H1 (cell line): ENCODE measurements at regions not wholly inside any gene's neighbourhood (a gene's known extent, or its start where the extent isn't known, plus 50 kb on each side); places are given as distances from the start of the nearest gene placed in this dataset.

Experiments used
- CTCF ChIA-PET: fragments of 300-600 bp; sonication (Branson Sonifier 250); formaldehyde crosslinking; loops from one replicate; lab custom pipeline; 2021; ENCODE audit not compliant: partially characterized antibody; lab: Charles Lee
- POLR2A ChIA-PET: fragments of 300-600 bp; sonication (Branson Sonifier 250); formaldehyde crosslinking; loops from one replicate; lab custom pipeline; 2021; ENCODE audit warnings: inconsistent platforms; ENCODE audit not compliant: partially characterized antibody; lab: Charles Lee
- DNase-seq, 2 experiments: peaks; one replicate each; pipeline versions ENCODE4 v3.0.0 to v3.0.0-alpha.2; 2010 to 2022; ENCODE audit warnings: low spot score in 2 of 2, low read depth in 1 of 2, mixed read lengths in 1 of 2
- FAIRE-seq: peaks from 2 replicates; lab custom pipeline; 2011; peaks lifted over from hg19 to GRCh38; lab: Jason Lieb, UNC
- H2AFZ ChIP-seq: 2 replicates; pipeline ENCODE4 v1.8.1; 2012; ENCODE audit warnings: low read length, inconsistent platforms
- H2AK5ac ChIP-seq: 2 replicates; pipeline ENCODE4 v1.6.1; 2013; ENCODE audit warnings: low read depth, low read length
- H2BK120ac ChIP-seq: replicated peaks from 2 replicates; pipeline ENCODE3; 2013; ENCODE audit warnings: low read depth, low read length, inconsistent platforms
- H2BK12ac ChIP-seq: 2 replicates; pipeline ENCODE4 v1.6.1; 2013; ENCODE audit warnings: low read depth, low read length
- H2BK15ac ChIP-seq: 2 replicates; pipeline ENCODE4 v1.6.1; 2013; ENCODE audit warnings: low read length
- H2BK20ac ChIP-seq: 2 replicates; pipeline ENCODE4 v1.6.1; 2013; ENCODE audit warnings: low read length
- H2BK5ac ChIP-seq: 2 replicates; pipeline ENCODE4 v1.6.1; 2013; ENCODE audit warnings: low read depth, low read length
- H3K14ac ChIP-seq: 2 replicates; pipeline ENCODE4 v1.6.1; 2013; ENCODE audit warnings: inconsistent platforms; ENCODE audit not compliant: insufficient read length
- H3K18ac ChIP-seq: 2 replicates; pipeline ENCODE4 v1.6.1; 2013; ENCODE audit warnings: low read length; ENCODE audit errors: extremely low read depth
- H3K23ac ChIP-seq: 2 replicates; pipeline ENCODE4 v1.6.1; 2013; ENCODE audit warnings: inconsistent platforms; ENCODE audit not compliant: insufficient read length
- H3K23me2 ChIP-seq: 2 replicates; pipeline ENCODE4 v1.6.1; 2013; ENCODE audit warnings: low read depth, low read length
- H3K27ac ChIP-seq: 2 replicates; pipeline ENCODE4 v1.6.1; 2011; ENCODE audit warnings: low read depth, low read length, inconsistent platforms
- H3K27me3 ChIP-seq, 4 experiments: replicated peaks in 1 of 4; 1 replicate in 1 of 4; 2 replicates in 3 of 4; pipeline versions ENCODE4 v1.6.1 to v1.8.1; 2011 to 2013; ENCODE audit warnings: low read length in 3 of 4, mild to moderate bottlenecking in 3 of 4, inconsistent platforms in 2 of 4, mixed read lengths in 2 of 4, moderate library complexity in 1 of 4; ENCODE audit not compliant: control insufficient read depth in 3 of 4, insufficient read depth in 3 of 4; ENCODE audit errors: extremely low read depth in 1 of 4
- H3K36me3 ChIP-seq, 4 experiments: 2 replicates each; pipeline versions ENCODE4 v1.6.1 to v1.8.1; 2011 to 2013; ENCODE audit warnings: mild to moderate bottlenecking in 4 of 4, low read length in 3 of 4, moderate library complexity in 2 of 4, control low read depth in 1 of 4, inconsistent platforms in 1 of 4; ENCODE audit not compliant: insufficient read depth in 4 of 4, control insufficient read depth in 2 of 4
- H3K4ac ChIP-seq: replicated peaks from 2 replicates; pipeline ENCODE3; 2013; ENCODE audit warnings: low read length, low read depth, mixed read lengths, inconsistent platforms; ENCODE audit not compliant: insufficient read length
- H3K4me1 ChIP-seq, 4 experiments: replicated peaks in 1 of 4; 1 replicate in 1 of 4; 2 replicates in 3 of 4; pipeline versions ENCODE4 v1.6.1 to v1.8.1; 2011 to 2013; ENCODE audit warnings: low read length in 3 of 4, inconsistent platforms in 2 of 4, mixed read lengths in 1 of 4; ENCODE audit not compliant: insufficient read depth in 4 of 4, control insufficient read depth in 3 of 4
- H3K4me2 ChIP-seq, 2 experiments: 2 replicates each; pipeline versions ENCODE4 v1.6.1 to v1.8.1; 2011 to 2013; ENCODE audit warnings: low read depth in 2 of 2, low read length in 2 of 2, control low read depth in 1 of 2, inconsistent platforms in 1 of 2, mild to moderate bottlenecking in 1 of 2; ENCODE audit not compliant: insufficient read depth in 1 of 2
- H3K4me3 ChIP-seq, 4 experiments: fragments of 200-600, 300-600 bp in 1 of 4; sonication (generic), shearing (Covaris generic), sonication (Bioruptor Twin) in 1 of 4; 2 replicates each; pipeline versions ENCODE4 v1.5.1 to v1.8.1; 2011 to 2016; ENCODE audit warnings: low read length in 4 of 4, low read depth in 3 of 4, control low read depth in 2 of 4, inconsistent platforms in 2 of 4, mild to moderate bottlenecking in 2 of 4, mixed read lengths in 1 of 4, moderate library complexity in 1 of 4; ENCODE audit not compliant: insufficient read depth in 2 of 4; ENCODE audit errors: extremely low read depth in 1 of 4
- H3K56ac ChIP-seq: replicated peaks from 2 replicates; pipeline ENCODE3; 2013; ENCODE audit warnings: low read depth, mild to moderate bottlenecking, mixed read lengths, low read length, inconsistent platforms; ENCODE audit not compliant: insufficient read length
- H3K79me1 ChIP-seq: 2 replicates; pipeline ENCODE4 v1.6.1; 2013; ENCODE audit warnings: low read depth, low read length, control low read depth
- H3K79me2 ChIP-seq, 2 experiments: 2 replicates each; pipeline versions ENCODE4 v1.6.1 to v1.8.1; 2012 to 2013; ENCODE audit warnings: low read length in 2 of 2, mild to moderate bottlenecking in 2 of 2, inconsistent platforms in 1 of 2; ENCODE audit not compliant: insufficient read depth in 2 of 2, control insufficient read depth in 1 of 2
- H3K9ac ChIP-seq, 4 experiments: replicated peaks in 1 of 4; 1 replicate in 1 of 4; 2 replicates in 3 of 4; pipeline versions ENCODE4 v1.6.1 to v1.8.1; 2011 to 2013; ENCODE audit warnings: low read depth in 3 of 4, low read length in 3 of 4, control low read depth in 2 of 4, mild to moderate bottlenecking in 2 of 4, moderate library complexity in 2 of 4, inconsistent platforms in 1 of 4; ENCODE audit errors: extremely low read depth in 1 of 4
- H3K9me3 ChIP-seq, 2 experiments: 2 replicates each; pipeline versions ENCODE4 v1.6.1 to v1.8.1; 2012 to 2013; ENCODE audit warnings: mild to moderate bottlenecking in 2 of 2, moderate library complexity in 2 of 2, control low read depth in 1 of 2, inconsistent platforms in 1 of 2, low read depth in 1 of 2, low read length in 1 of 2, mixed read lengths in 1 of 2; ENCODE audit not compliant: insufficient read depth in 2 of 2
- H4K20me1 ChIP-seq, 2 experiments: replicated peaks in 1 of 2; 2 replicates each; pipeline versions ENCODE3 to v1.8.1; 2011 to 2013; ENCODE audit warnings: inconsistent platforms in 2 of 2, low read length in 2 of 2, mild to moderate bottlenecking in 1 of 2; ENCODE audit not compliant: insufficient read depth in 2 of 2, control insufficient read depth in 1 of 2
- H4K5ac ChIP-seq: 2 replicates; pipeline ENCODE4 v1.6.1; 2013; ENCODE audit warnings: low read length, low read depth, mixed read lengths, inconsistent platforms; ENCODE audit not compliant: insufficient read length
- H4K8ac ChIP-seq: 2 replicates; pipeline ENCODE4 v1.8.0; 2013; ENCODE audit warnings: mild to moderate bottlenecking, moderate library complexity, low read length, inconsistent platforms; ENCODE audit not compliant: insufficient read depth; ENCODE audit errors: extremely low read depth
- H4K91ac ChIP-seq: replicated peaks from 2 replicates; pipeline ENCODE3; 2013; ENCODE audit warnings: low read length, mixed read lengths, inconsistent platforms; ENCODE audit not compliant: insufficient read length
- BACH1 ChIP-seq: IDR thresholded peaks from 2 replicates; pipeline ENCODE4 v1.6.1; 2012; ENCODE audit warnings: low read length, improper control_type of control experiment
- CHD1 ChIP-seq: IDR thresholded peaks from 2 replicates; pipeline ENCODE4 v1.6.1; 2012; ENCODE audit warnings: low read depth, low read length, improper control_type of control experiment
- EP300 ChIP-seq, 2 experiments: IDR thresholded peaks; 1 replicate in 1 of 2; 2 replicates in 1 of 2; pipeline ENCODE4 v1.6.1; 2011 to 2012; ENCODE audit warnings: low read depth in 2 of 2, low read length in 2 of 2, mild to moderate bottlenecking in 2 of 2, borderline replicate concordance in 1 of 2, inconsistent platforms in 1 of 2, moderate library complexity in 1 of 2
- EZH2 ChIP-seq: fragments of 200-600 bp; sonication (generic); IDR thresholded peaks from 2 replicates; pipeline ENCODE4 v1.7.1; 2012; ENCODE audit warnings: low read depth, mild to moderate bottlenecking, moderate library complexity, low read length, inconsistent platforms; ENCODE audit not compliant: severe bottlenecking
- GTF2F1 ChIP-seq: IDR thresholded peaks from 2 replicates; pipeline ENCODE4 v1.6.1; 2012; ENCODE audit warnings: low read depth, low read length, improper control_type of control experiment, borderline replicate concordance
- JUN ChIP-seq: IDR thresholded peaks from 2 replicates; pipeline ENCODE4 v1.6.1; 2011; ENCODE audit warnings: low read depth, mild to moderate bottlenecking, improper control_type of control experiment, low read length
- NANOG ChIP-seq: IDR thresholded peaks from 2 replicates; pipeline ENCODE4 v1.6.1; 2011; ENCODE audit warnings: low read length, low read depth, mild to moderate bottlenecking, inconsistent platforms; ENCODE audit not compliant: insufficient read depth, poor library complexity, severe bottlenecking
- POLR2A ChIP-seq, 2 experiments: IDR thresholded peaks; 1 replicate in 1 of 2; 2 replicates in 1 of 2; pipeline ENCODE4 v1.6.1; 2011; ENCODE audit warnings: low read depth in 2 of 2, low read length in 2 of 2, mild to moderate bottlenecking in 2 of 2; ENCODE audit errors: control extremely low read depth in 1 of 2
- SP4 ChIP-seq: IDR thresholded peaks from 2 replicates; pipeline ENCODE4 v1.6.1; 2012; ENCODE audit warnings: low read length, inconsistent platforms
- YY1 ChIP-seq: IDR thresholded peaks from 2 replicates; pipeline ENCODE4 v1.6.1; 2011; ENCODE audit warnings: low read depth, mild to moderate bottlenecking, low read length
- WGBS, 2 experiments: shearing (Covaris generic) in 1 of 2; methylation state at CpG; one replicate each; pipeline versions ENCODE4 v1.1.6 to v1.1.7; 2013 to 2015; ENCODE audit warnings: low lambda C conversion rate in 2 of 2, mixed read lengths in 2 of 2, inconsistent platforms in 1 of 2, low coverage in 1 of 2, missing lambda C conversion rate in 1 of 2; ENCODE audit not compliant: insufficient replicate concordance in 2 of 2, insufficient coverage in 1 of 2, insufficient read length in 1 of 2; ENCODE audit errors: extremely low coverage in 1 of 2, missing lambda C conversion rate in 1 of 2; 5-methylcytosine and 5-hydroxymethylcytosine counted together
- TF ChIP-seq, protein P1 (sequence below): IDR thresholded peaks from 2 replicates; pipeline ENCODE4 v1.6.1; 2012; ENCODE audit warnings: low read length, inconsistent platforms

DNA sequence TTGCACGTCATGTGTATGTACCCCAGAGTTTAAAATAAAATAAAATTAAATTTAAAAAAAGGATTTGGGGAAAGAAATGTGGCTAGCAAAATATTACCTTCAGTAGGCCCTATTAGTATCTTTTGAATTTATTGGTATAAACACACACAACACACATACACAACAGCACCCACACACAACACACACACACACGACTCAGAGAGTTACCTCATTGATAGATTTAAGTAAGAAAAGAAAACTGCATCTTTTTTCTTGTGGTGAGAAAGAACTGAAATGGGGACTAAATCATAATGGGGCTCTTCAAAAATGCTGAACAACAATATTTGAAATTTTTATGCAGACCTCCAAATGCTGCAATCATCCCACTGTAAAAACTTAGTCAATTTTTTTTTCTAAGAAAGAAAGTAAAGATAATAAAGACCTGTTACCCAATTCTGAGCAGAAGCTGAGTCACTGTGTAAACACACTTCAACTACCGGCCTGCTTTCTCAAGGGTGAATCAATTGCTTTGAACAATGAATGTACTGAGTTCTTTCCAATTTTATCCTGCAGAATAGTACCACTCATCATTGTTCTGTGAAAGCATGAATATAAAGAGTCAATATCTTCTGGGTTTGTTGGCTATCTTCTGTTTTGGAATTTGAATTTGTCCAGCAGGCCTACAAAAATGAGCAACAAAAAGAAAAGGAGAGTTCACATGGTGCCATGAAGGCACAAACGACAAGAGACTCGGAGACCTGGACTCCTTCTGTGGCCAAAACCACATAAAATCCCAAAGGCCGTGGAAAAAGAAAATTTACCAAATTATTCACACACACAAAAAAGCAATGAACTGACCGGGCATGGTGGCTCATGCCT is 57.9 kb upstream of the CCNG1 start:
- H3K23ac ChIP-seq = no peak overlapping the region
- no peaks in the 10 kb centered on the region for H3K79me1 ChIP-seq
- H3K4me2 ChIP-seq = no peak overlapping the region
- H2BK15ac ChIP-seq = no peak overlapping the region
- no peaks in the 10 kb centered on the region for H3K23me2 ChIP-seq
- no peak overlapping the region for H3K18ac ChIP-seq
- H3K9me3 ChIP-seq = no peaks in the 10 kb centered on the region
- no peak overlapping the region for H2BK120ac ChIP-seq
- no peak overlapping the region for H3K4me3 ChIP-seq
- H3K27me3 ChIP-seq = no peaks in the 10 kb centered on the region
- POLR2A ChIA-PET = no interaction called here
- no peak overlapping the region for H2AK5ac ChIP-seq
- no peak overlapping the region for H3K9ac ChIP-seq
- H3K14ac ChIP-seq = no peak overlapping the region
- no peak overlapping the region for H4K5ac ChIP-seq
- no peaks in the 10 kb centered on the region for H3K79me2 ChIP-seq
- H3K4ac ChIP-seq = no peak overlapping the region
- no peak overlapping the region for H2BK12ac ChIP-seq
- no peak overlapping the region for H3K56ac ChIP-seq
- no peak overlapping the region for H2BK5ac ChIP-seq
- CTCF ChIA-PET = interaction anchor here (1.0 to 1.4 kb wide), 2 partner anchors 21 to 1170 kb away, joined by 3 read pairs; no protein-coding TSS in a partner anchor
- no peaks in the 10 kb centered on the region for H4K20me1 ChIP-seq
- no peaks in the 10 kb centered on the region for H3K36me3 ChIP-seq
- H2BK20ac ChIP-seq = no peak overlapping the region
- DNase-seq = no peak
- H4K91ac ChIP-seq = no peak overlapping the region
- no peak overlapping the region for H4K8ac ChIP-seq
- no peak overlapping the region for H2AFZ ChIP-seq
- no peak overlapping the region for H3K27ac ChIP-seq
- 89% methylated on average over 7 of the region's 7 CpGs; no CpG with 5 or more reads in 1 of the 2 experiments for WGBS, 2 experiments
- no peak for FAIRE-seq
- H3K4me1 ChIP-seq = peaks cover 0 to 18% (median 5%) of the 10 kb centered on the region in 4 experiments; a peak in 4 of 7 replicates
- TF ChIP-seq SP4 (no peak), JUN (no peak), YY1 (no peak), POLR2A (IDR thresholded peaks at IDR 0.05; ENCODE audit: control extremely low read depth in 1 of 2, low read depth in 2 of 2, low read length in 2 of 2) (no peak), EP300 (IDR thresholded peaks at IDR 0.05; ENCODE audit: borderline replicate concordance in 1 of 2, low read depth in 2 of 2, low read length in 2 of 2) (no peak), NANOG (no peak), EZH2 (no peak), CHD1 (no peak), BACH1 (0 out of 2 replicates have a peak, but pooled peaks have one; percentile 40), GTF2F1 (no peak)
- TF ChIP-seq, protein P1, sequence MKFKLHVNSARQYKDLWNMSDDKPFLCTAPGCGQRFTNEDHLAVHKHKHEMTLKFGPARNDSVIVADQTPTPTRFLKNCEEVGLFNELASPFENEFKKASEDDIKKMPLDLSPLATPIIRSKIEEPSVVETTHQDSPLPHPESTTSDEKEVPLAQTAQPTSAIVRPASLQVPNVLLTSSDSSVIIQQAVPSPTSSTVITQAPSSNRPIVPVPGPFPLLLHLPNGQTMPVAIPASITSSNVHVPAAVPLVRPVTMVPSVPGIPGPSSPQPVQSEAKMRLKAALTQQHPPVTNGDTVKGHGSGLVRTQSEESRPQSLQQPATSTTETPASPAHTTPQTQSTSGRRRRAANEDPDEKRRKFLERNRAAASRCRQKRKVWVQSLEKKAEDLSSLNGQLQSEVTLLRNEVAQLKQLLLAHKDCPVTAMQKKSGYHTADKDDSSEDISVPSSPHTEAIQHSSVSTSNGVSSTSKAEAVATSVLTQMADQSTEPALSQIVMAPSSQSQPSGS = no peak
